ENCODE measurements at regions not wholly inside any gene's neighbourhood (a gene's known extent, or its start where the extent isn't known, plus 50 kb on each side); places are given as distances from the start of the nearest gene placed in this dataset.

DNA sequence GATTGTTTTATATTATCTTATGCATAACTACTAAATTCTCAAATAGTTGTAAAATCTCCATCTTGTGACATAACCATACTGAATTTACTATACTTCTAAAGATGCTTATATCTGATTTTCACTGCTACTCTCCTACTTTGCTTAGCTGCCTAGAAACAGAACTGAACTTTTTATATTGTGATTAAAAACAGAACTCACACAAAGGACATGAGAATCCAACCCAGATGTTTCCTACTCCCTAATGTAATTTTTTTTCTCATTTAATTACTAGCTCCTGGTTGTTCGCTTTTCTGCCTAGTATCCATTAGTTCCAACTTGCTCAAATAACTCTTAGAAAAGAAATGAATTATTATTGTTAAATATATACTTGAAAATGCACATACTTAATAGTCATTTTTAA lies 283.5 kb upstream of the ACTRT1 start:
- TF ChIP-seq CEBPB (IDR thresholded peaks at IDR 0.05) (no peak), FOXM1 (IDR thresholded peaks at IDR 0.05; ENCODE audit: borderline replicate concordance, low read depth) (no peak)
